OCI-M1 (cell line): ENCODE measurements at regions not wholly inside any gene's neighbourhood (a gene's known extent, or its start where the extent isn't known, plus 50 kb on each side); places are given as distances from the start of the nearest gene placed in this dataset.
"Not testable (repeated sequence)": the region's sequence is repeated elsewhere in the genome, so short reads cannot be mapped to it uniquely, and the experiment has no call there.

Experiments
- DNase-seq: peaks from one replicate; lab custom pipeline; 2025; lab: John Stamatoyannopoulos, UW

GRCh38 chr12:34198924-34199323 is 176.6 kb downstream of the ALG10 start:
- no peak for DNase-seq

GRCh38 chr12:34203866-34204620 is 181.7 kb downstream of the ALG10 start:
- no peak for DNase-seq

- no peak for DNase-seq
Measured at GRCh38 chr12:34204830-34205285, 182.6 kb downstream of the ALG10 start.

GRCh38 chr12:34205401-34205800 is 183.1 kb downstream of the ALG10 start:
- no peak for DNase-seq

GRCh38 chr12:34206061-34206785 is 183.9 kb downstream of the ALG10 start:
- DNase-seq, result no peak

- DNase-seq, result no peak
Measured at GRCh38 chr12:34207858-34208257, 185.6 kb downstream of the ALG10 start.

GRCh38 chr12:34208331-34209258 is 186.3 kb downstream of the ALG10 start:
- DNase-seq, result no peak

GRCh38 chr12:34209259-34209835 is 187.1 kb downstream of the ALG10 start:
- DNase-seq, result no peak

GRCh38 chr12:34210183-34210582 is 187.9 kb downstream of the ALG10 start:
- DNase-seq, result no peak

GRCh38 chr12:34210689-34211530 is 188.6 kb downstream of the ALG10 start:
- no peak for DNase-seq

- no peak for DNase-seq
Measured at GRCh38 chr12:34212651-34213050, 190.4 kb downstream of the ALG10 start.

GRCh38 chr12:34214011-34214410 is 191.7 kb downstream of the ALG10 start:
- DNase-seq, result no peak

GRCh38 chr12:34215213-34215892 is 193.1 kb downstream of the ALG10 start:
- no peak for DNase-seq

- no peak for DNase-seq
Measured at GRCh38 chr12:34215893-34216285, 193.6 kb downstream of the ALG10 start.

- no peak for DNase-seq
Measured at GRCh38 chr12:34217660-34218059, 195.4 kb downstream of the ALG10 start.

GRCh38 chr12:34218193-34219045 is 196.1 kb downstream of the ALG10 start:
- DNase-seq, result peak; percentile 95

GRCh38 chr12:34219046-34219770 is 196.9 kb downstream of the ALG10 start:
- no peak for DNase-seq

- DNase-seq, result not testable (repeated sequence)
Measured at GRCh38 chr12:34220079-34220478, 197.8 kb downstream of the ALG10 start.

- no peak for DNase-seq
Measured at GRCh38 chr12:34223640-34224039, 201.3 kb downstream of the ALG10 start.
